H1 (cell line): ENCODE measurements at regions not wholly inside any gene's neighbourhood (a gene's known extent, or its start where the extent isn't known, plus 50 kb on each side); places are given as distances from the start of the nearest gene placed in this dataset.

Source experiments
- CTCF ChIA-PET: fragments of 300-600 bp; sonication (Branson Sonifier 250); formaldehyde crosslinking; loops from one replicate; lab custom pipeline; 2021; ENCODE audit not compliant: partially characterized antibody; lab: Charles Lee
- POLR2A ChIA-PET: fragments of 300-600 bp; sonication (Branson Sonifier 250); formaldehyde crosslinking; loops from one replicate; lab custom pipeline; 2021; ENCODE audit warnings: inconsistent platforms; ENCODE audit not compliant: partially characterized antibody; lab: Charles Lee
- DNase-seq, 2 experiments: peaks; one replicate each; pipeline versions ENCODE4 v3.0.0 to v3.0.0-alpha.2; 2010 to 2022; ENCODE audit warnings: low spot score in 2 of 2, low read depth in 1 of 2, mixed read lengths in 1 of 2
- FAIRE-seq: peaks from 2 replicates; lab custom pipeline; 2011; peaks lifted over from hg19 to GRCh38; lab: Jason Lieb, UNC
- H2AFZ ChIP-seq: 2 replicates; pipeline ENCODE4 v1.8.1; 2012; ENCODE audit warnings: low read length, inconsistent platforms
- H2AK5ac ChIP-seq: 2 replicates; pipeline ENCODE4 v1.6.1; 2013; ENCODE audit warnings: low read depth, low read length
- H2BK120ac ChIP-seq: replicated peaks from 2 replicates; pipeline ENCODE3; 2013; ENCODE audit warnings: low read depth, low read length, inconsistent platforms
- H2BK12ac ChIP-seq: 2 replicates; pipeline ENCODE4 v1.6.1; 2013; ENCODE audit warnings: low read depth, low read length
- H2BK15ac ChIP-seq: 2 replicates; pipeline ENCODE4 v1.6.1; 2013; ENCODE audit warnings: low read length
- H2BK20ac ChIP-seq: 2 replicates; pipeline ENCODE4 v1.6.1; 2013; ENCODE audit warnings: low read length
- H2BK5ac ChIP-seq: 2 replicates; pipeline ENCODE4 v1.6.1; 2013; ENCODE audit warnings: low read depth, low read length
- H3K14ac ChIP-seq: 2 replicates; pipeline ENCODE4 v1.6.1; 2013; ENCODE audit warnings: inconsistent platforms; ENCODE audit not compliant: insufficient read length
- H3K18ac ChIP-seq: 2 replicates; pipeline ENCODE4 v1.6.1; 2013; ENCODE audit warnings: low read length; ENCODE audit errors: extremely low read depth
- H3K23ac ChIP-seq: 2 replicates; pipeline ENCODE4 v1.6.1; 2013; ENCODE audit warnings: inconsistent platforms; ENCODE audit not compliant: insufficient read length
- H3K23me2 ChIP-seq: 2 replicates; pipeline ENCODE4 v1.6.1; 2013; ENCODE audit warnings: low read depth, low read length
- H3K27ac ChIP-seq: 2 replicates; pipeline ENCODE4 v1.6.1; 2011; ENCODE audit warnings: low read depth, low read length, inconsistent platforms
- H3K27me3 ChIP-seq, 4 experiments: replicated peaks in 1 of 4; 1 replicate in 1 of 4; 2 replicates in 3 of 4; pipeline versions ENCODE4 v1.6.1 to v1.8.1; 2011 to 2013; ENCODE audit warnings: low read length in 3 of 4, mild to moderate bottlenecking in 3 of 4, inconsistent platforms in 2 of 4, mixed read lengths in 2 of 4, moderate library complexity in 1 of 4; ENCODE audit not compliant: control insufficient read depth in 3 of 4, insufficient read depth in 3 of 4; ENCODE audit errors: extremely low read depth in 1 of 4
- H3K36me3 ChIP-seq, 4 experiments: 2 replicates each; pipeline versions ENCODE4 v1.6.1 to v1.8.1; 2011 to 2013; ENCODE audit warnings: mild to moderate bottlenecking in 4 of 4, low read length in 3 of 4, moderate library complexity in 2 of 4, control low read depth in 1 of 4, inconsistent platforms in 1 of 4; ENCODE audit not compliant: insufficient read depth in 4 of 4, control insufficient read depth in 2 of 4
- H3K4ac ChIP-seq: replicated peaks from 2 replicates; pipeline ENCODE3; 2013; ENCODE audit warnings: low read length, low read depth, mixed read lengths, inconsistent platforms; ENCODE audit not compliant: insufficient read length
- H3K4me1 ChIP-seq, 4 experiments: replicated peaks in 1 of 4; 1 replicate in 1 of 4; 2 replicates in 3 of 4; pipeline versions ENCODE4 v1.6.1 to v1.8.1; 2011 to 2013; ENCODE audit warnings: low read length in 3 of 4, inconsistent platforms in 2 of 4, mixed read lengths in 1 of 4; ENCODE audit not compliant: insufficient read depth in 4 of 4, control insufficient read depth in 3 of 4
- H3K4me2 ChIP-seq, 2 experiments: 2 replicates each; pipeline versions ENCODE4 v1.6.1 to v1.8.1; 2011 to 2013; ENCODE audit warnings: low read depth in 2 of 2, low read length in 2 of 2, control low read depth in 1 of 2, inconsistent platforms in 1 of 2, mild to moderate bottlenecking in 1 of 2; ENCODE audit not compliant: insufficient read depth in 1 of 2
- H3K4me3 ChIP-seq, 4 experiments: fragments of 200-600, 300-600 bp in 1 of 4; sonication (generic), shearing (Covaris generic), sonication (Bioruptor Twin) in 1 of 4; 2 replicates each; pipeline versions ENCODE4 v1.5.1 to v1.8.1; 2011 to 2016; ENCODE audit warnings: low read length in 4 of 4, low read depth in 3 of 4, control low read depth in 2 of 4, inconsistent platforms in 2 of 4, mild to moderate bottlenecking in 2 of 4, mixed read lengths in 1 of 4, moderate library complexity in 1 of 4; ENCODE audit not compliant: insufficient read depth in 2 of 4; ENCODE audit errors: extremely low read depth in 1 of 4
- H3K56ac ChIP-seq: replicated peaks from 2 replicates; pipeline ENCODE3; 2013; ENCODE audit warnings: low read depth, mild to moderate bottlenecking, mixed read lengths, low read length, inconsistent platforms; ENCODE audit not compliant: insufficient read length
- H3K79me1 ChIP-seq: 2 replicates; pipeline ENCODE4 v1.6.1; 2013; ENCODE audit warnings: low read depth, low read length, control low read depth
- H3K79me2 ChIP-seq, 2 experiments: 2 replicates each; pipeline versions ENCODE4 v1.6.1 to v1.8.1; 2012 to 2013; ENCODE audit warnings: low read length in 2 of 2, mild to moderate bottlenecking in 2 of 2, inconsistent platforms in 1 of 2; ENCODE audit not compliant: insufficient read depth in 2 of 2, control insufficient read depth in 1 of 2
- H3K9ac ChIP-seq, 4 experiments: replicated peaks in 1 of 4; 1 replicate in 1 of 4; 2 replicates in 3 of 4; pipeline versions ENCODE4 v1.6.1 to v1.8.1; 2011 to 2013; ENCODE audit warnings: low read depth in 3 of 4, low read length in 3 of 4, control low read depth in 2 of 4, mild to moderate bottlenecking in 2 of 4, moderate library complexity in 2 of 4, inconsistent platforms in 1 of 4; ENCODE audit errors: extremely low read depth in 1 of 4
- H3K9me3 ChIP-seq, 2 experiments: 2 replicates each; pipeline versions ENCODE4 v1.6.1 to v1.8.1; 2012 to 2013; ENCODE audit warnings: mild to moderate bottlenecking in 2 of 2, moderate library complexity in 2 of 2, control low read depth in 1 of 2, inconsistent platforms in 1 of 2, low read depth in 1 of 2, low read length in 1 of 2, mixed read lengths in 1 of 2; ENCODE audit not compliant: insufficient read depth in 2 of 2
- H4K20me1 ChIP-seq, 2 experiments: replicated peaks in 1 of 2; 2 replicates each; pipeline versions ENCODE3 to v1.8.1; 2011 to 2013; ENCODE audit warnings: inconsistent platforms in 2 of 2, low read length in 2 of 2, mild to moderate bottlenecking in 1 of 2; ENCODE audit not compliant: insufficient read depth in 2 of 2, control insufficient read depth in 1 of 2
- H4K5ac ChIP-seq: 2 replicates; pipeline ENCODE4 v1.6.1; 2013; ENCODE audit warnings: low read length, low read depth, mixed read lengths, inconsistent platforms; ENCODE audit not compliant: insufficient read length
- H4K8ac ChIP-seq: 2 replicates; pipeline ENCODE4 v1.8.0; 2013; ENCODE audit warnings: mild to moderate bottlenecking, moderate library complexity, low read length, inconsistent platforms; ENCODE audit not compliant: insufficient read depth; ENCODE audit errors: extremely low read depth
- H4K91ac ChIP-seq: replicated peaks from 2 replicates; pipeline ENCODE3; 2013; ENCODE audit warnings: low read length, mixed read lengths, inconsistent platforms; ENCODE audit not compliant: insufficient read length
- TEAD4 ChIP-seq: IDR thresholded peaks from 2 replicates; pipeline ENCODE4 v1.6.1; 2012; ENCODE audit warnings: low read depth, low read length, inconsistent platforms, mixed read lengths
- TF ChIP-seq, protein P1 (sequence below): IDR thresholded peaks from 2 replicates; pipeline ENCODE4 v1.6.1; 2011; ENCODE audit warnings: low read depth, mild to moderate bottlenecking, low read length; ENCODE audit not compliant: insufficient read depth

DNA sequence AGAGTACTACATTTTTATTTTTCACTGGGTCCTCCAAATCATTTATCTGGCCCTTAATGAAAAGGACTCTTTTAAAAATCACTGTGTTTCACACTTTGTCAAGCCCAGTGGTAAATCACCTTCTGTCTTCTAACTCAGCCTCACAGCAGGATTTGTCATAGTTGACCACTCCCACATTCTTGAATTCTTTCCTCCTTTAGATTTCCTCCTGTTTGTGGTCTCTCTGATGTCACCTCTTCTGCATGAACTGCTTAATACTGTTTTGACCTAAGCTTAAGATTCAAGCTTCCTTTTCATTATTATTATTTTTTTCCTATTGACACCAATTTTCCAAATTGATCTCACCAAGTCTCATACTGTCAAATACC is 899.8 kb upstream of the MIR17HG start:
- H2BK5ac ChIP-seq: no peak overlapping the region
- TF ChIP-seq, protein P1, sequence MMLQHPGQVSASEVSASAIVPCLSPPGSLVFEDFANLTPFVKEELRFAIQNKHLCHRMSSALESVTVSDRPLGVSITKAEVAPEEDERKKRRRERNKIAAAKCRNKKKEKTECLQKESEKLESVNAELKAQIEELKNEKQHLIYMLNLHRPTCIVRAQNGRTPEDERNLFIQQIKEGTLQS: no peak
- 0 out of 2 replicates have a peak, but pooled peaks have one; percentile 21 for TF ChIP-seq TEAD4
- H3K4me3 ChIP-seq: no peak overlapping the region
- H2AFZ ChIP-seq: no peak overlapping the region
- H2BK120ac ChIP-seq: no peak overlapping the region
- H3K36me3 ChIP-seq: no peaks in the 10 kb centered on the region
- FAIRE-seq (no peak), DNase-seq (no peak)
- H4K8ac ChIP-seq: no peak overlapping the region
- no peaks in the 10 kb centered on the region for H3K9me3 ChIP-seq
- no peak overlapping the region for H2BK20ac ChIP-seq
- H3K4me2 ChIP-seq: no peak overlapping the region
- no peaks in the 10 kb centered on the region for H3K79me2 ChIP-seq
- no peak overlapping the region for H3K4ac ChIP-seq
- no peak overlapping the region for H2BK12ac ChIP-seq
- no peak overlapping the region for H3K27ac ChIP-seq
- H3K56ac ChIP-seq: no peak overlapping the region
- H3K4me1 ChIP-seq: no peaks in the 10 kb centered on the region
- H2AK5ac ChIP-seq: no peak overlapping the region
- H2BK15ac ChIP-seq: no peak overlapping the region
- H3K9ac ChIP-seq: no peak overlapping the region
- ChIA-PET CTCF (no interaction called here), POLR2A (no interaction called here)
- H3K23me2 ChIP-seq: no peaks in the 10 kb centered on the region
- no peak overlapping the region for H4K91ac ChIP-seq
- H3K18ac ChIP-seq: no peak overlapping the region
- H4K5ac ChIP-seq: no peak overlapping the region
- no peaks in the 10 kb centered on the region for H3K27me3 ChIP-seq
- no peaks in the 10 kb centered on the region for H3K79me1 ChIP-seq
- H3K14ac ChIP-seq: no peak overlapping the region
- H4K20me1 ChIP-seq: no peaks in the 10 kb centered on the region
- H3K23ac ChIP-seq: no peak overlapping the region
